H1 (cell line): ENCODE measurements at regions not wholly inside any gene's neighbourhood (a gene's known extent, or its start where the extent isn't known, plus 50 kb on each side); places are given as distances from the start of the nearest gene placed in this dataset.

Experiments used
- CTCF ChIA-PET: fragments of 300-600 bp; sonication (Branson Sonifier 250); formaldehyde crosslinking; loops from one replicate; lab custom pipeline; 2021; ENCODE audit not compliant: partially characterized antibody; lab: Charles Lee
- POLR2A ChIA-PET: fragments of 300-600 bp; sonication (Branson Sonifier 250); formaldehyde crosslinking; loops from one replicate; lab custom pipeline; 2021; ENCODE audit warnings: inconsistent platforms; ENCODE audit not compliant: partially characterized antibody; lab: Charles Lee
- DNase-seq, 2 experiments: peaks; one replicate each; pipeline versions ENCODE4 v3.0.0 to v3.0.0-alpha.2; 2010 to 2022; ENCODE audit warnings: low spot score in 2 of 2, low read depth in 1 of 2, mixed read lengths in 1 of 2
- FAIRE-seq: peaks from 2 replicates; lab custom pipeline; 2011; peaks lifted over from hg19 to GRCh38; lab: Jason Lieb, UNC
- H2AFZ ChIP-seq: 2 replicates; pipeline ENCODE4 v1.8.1; 2012; ENCODE audit warnings: low read length, inconsistent platforms
- H2AK5ac ChIP-seq: 2 replicates; pipeline ENCODE4 v1.6.1; 2013; ENCODE audit warnings: low read depth, low read length
- H2BK120ac ChIP-seq: replicated peaks from 2 replicates; pipeline ENCODE3; 2013; ENCODE audit warnings: low read depth, low read length, inconsistent platforms
- H2BK12ac ChIP-seq: 2 replicates; pipeline ENCODE4 v1.6.1; 2013; ENCODE audit warnings: low read depth, low read length
- H2BK15ac ChIP-seq: 2 replicates; pipeline ENCODE4 v1.6.1; 2013; ENCODE audit warnings: low read length
- H2BK20ac ChIP-seq: 2 replicates; pipeline ENCODE4 v1.6.1; 2013; ENCODE audit warnings: low read length
- H2BK5ac ChIP-seq: 2 replicates; pipeline ENCODE4 v1.6.1; 2013; ENCODE audit warnings: low read depth, low read length
- H3K14ac ChIP-seq: 2 replicates; pipeline ENCODE4 v1.6.1; 2013; ENCODE audit warnings: inconsistent platforms; ENCODE audit not compliant: insufficient read length
- H3K18ac ChIP-seq: 2 replicates; pipeline ENCODE4 v1.6.1; 2013; ENCODE audit warnings: low read length; ENCODE audit errors: extremely low read depth
- H3K23ac ChIP-seq: 2 replicates; pipeline ENCODE4 v1.6.1; 2013; ENCODE audit warnings: inconsistent platforms; ENCODE audit not compliant: insufficient read length
- H3K23me2 ChIP-seq: 2 replicates; pipeline ENCODE4 v1.6.1; 2013; ENCODE audit warnings: low read depth, low read length
- H3K27ac ChIP-seq: 2 replicates; pipeline ENCODE4 v1.6.1; 2011; ENCODE audit warnings: low read depth, low read length, inconsistent platforms
- H3K27me3 ChIP-seq, 4 experiments: replicated peaks in 1 of 4; 1 replicate in 1 of 4; 2 replicates in 3 of 4; pipeline versions ENCODE4 v1.6.1 to v1.8.1; 2011 to 2013; ENCODE audit warnings: low read length in 3 of 4, mild to moderate bottlenecking in 3 of 4, inconsistent platforms in 2 of 4, mixed read lengths in 2 of 4, moderate library complexity in 1 of 4; ENCODE audit not compliant: control insufficient read depth in 3 of 4, insufficient read depth in 3 of 4; ENCODE audit errors: extremely low read depth in 1 of 4
- H3K36me3 ChIP-seq, 4 experiments: 2 replicates each; pipeline versions ENCODE4 v1.6.1 to v1.8.1; 2011 to 2013; ENCODE audit warnings: mild to moderate bottlenecking in 4 of 4, low read length in 3 of 4, moderate library complexity in 2 of 4, control low read depth in 1 of 4, inconsistent platforms in 1 of 4; ENCODE audit not compliant: insufficient read depth in 4 of 4, control insufficient read depth in 2 of 4
- H3K4ac ChIP-seq: replicated peaks from 2 replicates; pipeline ENCODE3; 2013; ENCODE audit warnings: low read length, low read depth, mixed read lengths, inconsistent platforms; ENCODE audit not compliant: insufficient read length
- H3K4me1 ChIP-seq, 4 experiments: replicated peaks in 1 of 4; 1 replicate in 1 of 4; 2 replicates in 3 of 4; pipeline versions ENCODE4 v1.6.1 to v1.8.1; 2011 to 2013; ENCODE audit warnings: low read length in 3 of 4, inconsistent platforms in 2 of 4, mixed read lengths in 1 of 4; ENCODE audit not compliant: insufficient read depth in 4 of 4, control insufficient read depth in 3 of 4
- H3K4me2 ChIP-seq, 2 experiments: 2 replicates each; pipeline versions ENCODE4 v1.6.1 to v1.8.1; 2011 to 2013; ENCODE audit warnings: low read depth in 2 of 2, low read length in 2 of 2, control low read depth in 1 of 2, inconsistent platforms in 1 of 2, mild to moderate bottlenecking in 1 of 2; ENCODE audit not compliant: insufficient read depth in 1 of 2
- H3K4me3 ChIP-seq, 4 experiments: fragments of 200-600, 300-600 bp in 1 of 4; sonication (generic), shearing (Covaris generic), sonication (Bioruptor Twin) in 1 of 4; 2 replicates each; pipeline versions ENCODE4 v1.5.1 to v1.8.1; 2011 to 2016; ENCODE audit warnings: low read length in 4 of 4, low read depth in 3 of 4, control low read depth in 2 of 4, inconsistent platforms in 2 of 4, mild to moderate bottlenecking in 2 of 4, mixed read lengths in 1 of 4, moderate library complexity in 1 of 4; ENCODE audit not compliant: insufficient read depth in 2 of 4; ENCODE audit errors: extremely low read depth in 1 of 4
- H3K56ac ChIP-seq: replicated peaks from 2 replicates; pipeline ENCODE3; 2013; ENCODE audit warnings: low read depth, mild to moderate bottlenecking, mixed read lengths, low read length, inconsistent platforms; ENCODE audit not compliant: insufficient read length
- H3K79me1 ChIP-seq: 2 replicates; pipeline ENCODE4 v1.6.1; 2013; ENCODE audit warnings: low read depth, low read length, control low read depth
- H3K79me2 ChIP-seq, 2 experiments: 2 replicates each; pipeline versions ENCODE4 v1.6.1 to v1.8.1; 2012 to 2013; ENCODE audit warnings: low read length in 2 of 2, mild to moderate bottlenecking in 2 of 2, inconsistent platforms in 1 of 2; ENCODE audit not compliant: insufficient read depth in 2 of 2, control insufficient read depth in 1 of 2
- H3K9ac ChIP-seq, 4 experiments: replicated peaks in 1 of 4; 1 replicate in 1 of 4; 2 replicates in 3 of 4; pipeline versions ENCODE4 v1.6.1 to v1.8.1; 2011 to 2013; ENCODE audit warnings: low read depth in 3 of 4, low read length in 3 of 4, control low read depth in 2 of 4, mild to moderate bottlenecking in 2 of 4, moderate library complexity in 2 of 4, inconsistent platforms in 1 of 4; ENCODE audit errors: extremely low read depth in 1 of 4
- H3K9me3 ChIP-seq, 2 experiments: 2 replicates each; pipeline versions ENCODE4 v1.6.1 to v1.8.1; 2012 to 2013; ENCODE audit warnings: mild to moderate bottlenecking in 2 of 2, moderate library complexity in 2 of 2, control low read depth in 1 of 2, inconsistent platforms in 1 of 2, low read depth in 1 of 2, low read length in 1 of 2, mixed read lengths in 1 of 2; ENCODE audit not compliant: insufficient read depth in 2 of 2
- H4K20me1 ChIP-seq, 2 experiments: replicated peaks in 1 of 2; 2 replicates each; pipeline versions ENCODE3 to v1.8.1; 2011 to 2013; ENCODE audit warnings: inconsistent platforms in 2 of 2, low read length in 2 of 2, mild to moderate bottlenecking in 1 of 2; ENCODE audit not compliant: insufficient read depth in 2 of 2, control insufficient read depth in 1 of 2
- H4K5ac ChIP-seq: 2 replicates; pipeline ENCODE4 v1.6.1; 2013; ENCODE audit warnings: low read length, low read depth, mixed read lengths, inconsistent platforms; ENCODE audit not compliant: insufficient read length
- H4K8ac ChIP-seq: 2 replicates; pipeline ENCODE4 v1.8.0; 2013; ENCODE audit warnings: mild to moderate bottlenecking, moderate library complexity, low read length, inconsistent platforms; ENCODE audit not compliant: insufficient read depth; ENCODE audit errors: extremely low read depth
- H4K91ac ChIP-seq: replicated peaks from 2 replicates; pipeline ENCODE3; 2013; ENCODE audit warnings: low read length, mixed read lengths, inconsistent platforms; ENCODE audit not compliant: insufficient read length
- BACH1 ChIP-seq: IDR thresholded peaks from 2 replicates; pipeline ENCODE4 v1.6.1; 2012; ENCODE audit warnings: low read length, improper control_type of control experiment
- CEBPB ChIP-seq: IDR thresholded peaks from 2 replicates; pipeline ENCODE4 v1.6.1; 2012; ENCODE audit warnings: low read depth, low read length
- FOSL1 ChIP-seq: IDR thresholded peaks from 2 replicates; pipeline ENCODE4 v1.6.1; 2011; ENCODE audit warnings: mild to moderate bottlenecking, low read depth, low read length, moderate library complexity; ENCODE audit not compliant: insufficient read depth
- HDAC2 ChIP-seq, 2 experiments: fragments of 300-600 bp in 1 of 2; sonication (generic) in 1 of 2; IDR thresholded peaks; 2 replicates each; pipeline ENCODE4 v1.6.1; 2011 to 2012; ENCODE audit warnings: low read depth in 2 of 2, low read length in 2 of 2, mild to moderate bottlenecking in 2 of 2, moderate library complexity in 2 of 2, borderline replicate concordance in 1 of 2, inconsistent platforms in 1 of 2
- MAX ChIP-seq: IDR thresholded peaks from 2 replicates; pipeline ENCODE4 v1.6.1; 2012; ENCODE audit warnings: inconsistent platforms
- RNF2 ChIP-seq: fragments of 200-900, 300-1000 bp; sonication (generic); IDR thresholded peaks from 2 replicates; pipeline ENCODE4 v1.7.1; 2016; ENCODE audit warnings: borderline replicate concordance, low read depth, mild to moderate bottlenecking, antibody characterized with exemption, low read length; ENCODE audit not compliant: poor library complexity, severe bottlenecking; ENCODE audit errors: missing control alignments
- SIRT6 ChIP-seq: IDR thresholded peaks from one replicate; pipeline ENCODE4 v1.7.1; 2012; ENCODE audit warnings: low read length, inconsistent platforms
- SIX5 ChIP-seq: IDR thresholded peaks from 2 replicates; pipeline ENCODE4 v1.6.1; 2011; ENCODE audit warnings: mild to moderate bottlenecking, low read depth, low read length
- TAF7 ChIP-seq: optimal IDR thresholded peaks from 2 replicates; pipeline ENCODE3; 2011; ENCODE audit warnings: low read depth, mild to moderate bottlenecking, inconsistent platforms, low read length, moderate library complexity, borderline replicate concordance
- ZNF274 ChIP-seq: IDR thresholded peaks from 2 replicates; pipeline ENCODE4 v1.7.0; 2012; ENCODE audit warnings: low read length, borderline replicate concordance; ENCODE audit errors: extremely low read depth
- WGBS, 2 experiments: shearing (Covaris generic) in 1 of 2; methylation state at CpG; one replicate each; pipeline versions ENCODE4 v1.1.6 to v1.1.7; 2013 to 2015; ENCODE audit warnings: low lambda C conversion rate in 2 of 2, mixed read lengths in 2 of 2, inconsistent platforms in 1 of 2, low coverage in 1 of 2, missing lambda C conversion rate in 1 of 2; ENCODE audit not compliant: insufficient replicate concordance in 2 of 2, insufficient coverage in 1 of 2, insufficient read length in 1 of 2; ENCODE audit errors: extremely low coverage in 1 of 2, missing lambda C conversion rate in 1 of 2; 5-methylcytosine and 5-hydroxymethylcytosine counted together

GRCh38 chr6:163841326-163841725 lies 426.8 kb downstream of the QKI start:
- Histone ChIP-seq H2BK5ac (no peak overlapping the region), H3K79me2 (no peaks in the 10 kb centered on the region), H3K79me1 (no peaks in the 10 kb centered on the region), H3K36me3 (no peaks in the 10 kb centered on the region), H4K91ac (no peak overlapping the region), H3K14ac (no peak overlapping the region), H2BK12ac (no peak overlapping the region), H3K23ac (no peak overlapping the region), H3K4me1 (peaks cover 0 to 6% (median 0%) of the 10 kb centered on the region in 4 experiments; a peak in 2 of 7 replicates), H4K20me1 (no peaks in the 10 kb centered on the region), H3K27me3 (no peaks in the 10 kb centered on the region), H3K4me3 (no peak overlapping the region), H2BK20ac (no peak overlapping the region), H3K18ac (no peak overlapping the region), H2AFZ (no peak overlapping the region), H3K9ac (no peak overlapping the region), H3K4me2 (no peak overlapping the region), H2BK120ac (no peak overlapping the region), H3K56ac (no peak overlapping the region), H3K9me3 (peaks cover 8 to 10% of the 10 kb centered on the region in 2 experiments), H2BK15ac (no peak overlapping the region), H4K8ac (no peak overlapping the region), H3K4ac (no peak overlapping the region), H4K5ac (no peak overlapping the region), H3K23me2 (no peaks in the 10 kb centered on the region), H3K27ac (no peak overlapping the region), H2AK5ac (no peak overlapping the region)
- POLR2A ChIA-PET, result no interaction called here
- TF ChIP-seq RNF2 (no peak), ZNF274 (no peak), FOSL1 (no peak), HDAC2 (IDR thresholded peaks at IDR 0.05; ENCODE audit: borderline replicate concordance in 1 of 2, low read depth in 2 of 2, low read length in 2 of 2) (no peak), TAF7 (no peak), SIX5 (no peak), CEBPB (no peak), MAX (no peak), BACH1 (no peak), SIRT6 (no peak)
- no peak for DNase-seq
- CTCF ChIA-PET, result no interaction called here
- 64% methylated on average over 2 of the region's 2 CpGs; no CpG with 5 or more reads in 1 of the 2 experiments for WGBS, 2 experiments
- no peak for FAIRE-seq
